Cardiac fibroblast (primary cell): ENCODE measurements at regions not wholly inside any gene's neighbourhood (a gene's known extent, or its start where the extent isn't known, plus 50 kb on each side); places are given as distances from the start of the nearest gene placed in this dataset.

ENCODE experiments used
- DNase-seq, 2 donors: peaks; one replicate each; pipeline versions ENCODE4 v3.0.0 to v3.0.0-alpha.2; 2010; ENCODE audit warnings: low read depth in 2 of 2
- H3K4me3 ChIP-seq, 2 donors: replicated peaks in 1 of 2; 1 replicate in 1 of 2; 2 replicates in 1 of 2; pipeline ENCODE4 v1.5.1; 2011; ENCODE audit warnings: low read depth in 2 of 2, low read length in 2 of 2, mild to moderate bottlenecking in 2 of 2, moderate library complexity in 1 of 2
- CTCF ChIP-seq: IDR thresholded peaks from one replicate; pipeline ENCODE4 v1.5.1; 2011; ENCODE audit warnings: low read depth, mild to moderate bottlenecking, low read length, inconsistent platforms

DNA sequence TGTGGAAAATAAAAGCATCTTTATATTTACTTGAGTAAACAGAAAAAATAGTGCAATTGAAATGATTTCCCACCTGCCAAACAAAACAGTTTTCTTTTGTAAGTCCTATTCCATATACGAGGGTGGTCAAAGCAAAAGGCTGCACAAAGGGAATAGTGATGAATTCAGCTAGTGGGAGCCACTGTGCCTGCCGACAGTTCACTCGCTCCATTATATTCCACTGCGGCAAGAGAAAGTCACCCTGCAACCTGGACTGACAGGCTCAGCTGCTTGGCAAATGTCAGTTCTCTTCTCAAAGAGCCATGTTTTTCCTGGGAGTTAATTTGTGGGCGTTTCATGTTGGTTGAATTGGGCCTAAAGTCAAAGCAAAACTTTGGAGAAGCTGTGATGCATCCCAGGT is 145.4 kb downstream of the LMO4 start:
- H3K4me3 ChIP-seq = no peak overlapping the region
- TF ChIP-seq CTCF = no peak

DNA sequence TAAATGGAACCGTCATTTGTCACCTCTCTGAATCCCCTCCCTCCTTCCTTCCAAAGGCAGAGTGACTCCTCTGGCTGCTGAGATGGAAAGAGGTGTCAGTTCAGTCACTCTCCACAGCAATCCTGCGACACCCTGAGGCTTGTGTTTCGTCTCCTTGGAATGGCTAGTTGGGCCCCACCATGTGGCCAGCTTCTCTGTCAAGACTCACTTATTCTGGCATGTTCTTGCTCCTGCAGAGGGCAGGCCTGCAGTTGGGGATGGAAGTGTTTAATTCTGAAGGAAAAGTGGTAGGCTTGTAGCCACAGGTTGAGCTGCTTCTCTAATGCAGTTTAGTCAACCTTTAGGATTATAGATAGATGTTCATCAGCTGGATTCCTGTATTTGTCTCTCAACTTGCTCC is 149.6 kb downstream of the LMO4 start:
- no peak overlapping the region for H3K4me3 ChIP-seq
- TF ChIP-seq CTCF = no peak
- DNase-seq = peak; percentile 7 to 23

More for the DNA sequence above, 145.4 kb downstream of the LMO4 start:
- DNase-seq = no peak

DNA sequence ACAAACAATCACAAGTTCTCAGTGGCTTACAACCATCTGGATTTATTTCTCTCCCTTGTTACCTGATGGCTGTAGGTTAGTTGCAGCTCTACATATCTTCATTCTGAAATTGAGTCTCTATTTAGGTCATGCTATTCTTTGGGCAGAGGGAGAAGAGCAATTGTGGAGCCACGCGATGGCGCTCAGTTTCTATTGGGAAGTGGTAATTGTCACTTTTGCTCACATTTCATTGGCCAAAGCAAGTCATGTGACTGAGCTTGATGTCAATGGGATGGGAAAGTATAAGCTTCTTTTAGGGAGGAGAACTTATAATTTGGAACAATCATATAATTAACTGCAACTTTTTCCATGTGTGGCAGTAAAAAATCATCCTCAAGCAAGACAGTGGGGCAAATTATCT is 166.5 kb downstream of the LMO4 start:
- TF ChIP-seq CTCF = no peak
- H3K4me3 ChIP-seq = no peak overlapping the region
- peak in 1 of 2 donors; percentile 13 for DNase-seq

DNA sequence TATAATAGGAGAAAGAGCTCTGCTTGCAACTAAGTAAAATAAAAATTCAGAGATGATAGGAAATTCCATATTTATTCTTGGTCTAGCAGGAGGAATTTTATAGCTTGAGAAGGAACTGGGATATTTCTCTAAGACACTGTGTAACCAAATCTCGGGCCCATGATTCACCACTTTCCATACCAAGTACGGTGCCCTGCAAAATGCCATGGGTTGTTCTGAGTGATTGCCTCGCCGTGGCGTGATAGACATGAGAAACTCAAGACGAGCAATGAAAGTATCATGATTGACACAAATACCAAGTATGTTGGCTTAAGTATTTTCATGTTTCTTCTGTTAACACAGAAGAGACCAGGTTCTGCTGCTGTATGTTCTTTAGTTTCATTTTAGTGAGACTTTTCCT is 167.2 kb downstream of the LMO4 start:
- H3K4me3 ChIP-seq = no peak overlapping the region
- DNase-seq = no peak
- no peak for TF ChIP-seq CTCF

DNA sequence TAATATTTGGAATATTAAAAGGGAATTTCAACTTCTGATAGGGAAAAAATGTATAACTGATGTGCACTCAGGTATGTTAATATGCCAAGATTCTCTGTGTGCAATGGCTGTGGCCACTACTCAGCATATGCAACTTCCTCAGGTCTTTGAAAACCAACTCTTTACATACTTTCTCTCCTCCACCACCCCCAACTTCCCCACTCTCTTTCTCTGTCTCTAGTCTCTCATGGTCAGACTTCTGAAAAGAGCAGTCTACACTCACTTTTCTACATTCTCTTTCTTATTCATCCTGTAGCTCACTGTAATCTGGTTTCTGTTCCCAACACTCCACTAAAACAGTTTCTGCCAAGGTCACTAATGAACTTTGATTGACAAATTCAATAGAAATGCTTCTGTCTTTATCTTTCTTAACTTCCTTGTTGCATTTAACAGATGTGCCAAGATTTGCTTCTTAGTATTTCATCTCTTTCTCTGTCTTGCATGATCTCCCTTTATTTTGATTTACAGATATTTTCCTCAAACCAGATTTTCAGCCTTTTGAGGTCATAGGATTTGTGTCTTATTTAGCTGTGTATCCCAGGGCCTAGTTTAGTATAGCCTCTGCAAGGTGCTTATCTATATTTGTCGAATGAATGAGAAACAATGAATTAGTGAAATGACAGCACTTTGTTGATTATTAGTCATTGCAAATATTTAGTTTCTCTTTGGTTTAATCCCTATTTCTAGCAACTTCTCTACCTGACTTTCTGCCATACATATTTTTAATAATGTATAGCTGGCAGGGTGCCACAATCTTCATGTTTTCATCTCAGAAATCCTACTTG is 168.9 kb downstream of the LMO4 start:
- no peak for DNase-seq
- H3K4me3 ChIP-seq = no peak overlapping the region
- no peak for TF ChIP-seq CTCF

- no peak overlapping the region for H3K4me3 ChIP-seq
- TF ChIP-seq CTCF = no peak
- peak; percentile 26 to 30 for DNase-seq
Observed at GRCh38 chr1:87501738-87502137, 173.1 kb downstream of the LMO4 start.
